HG03457 (cell line): ENCODE measurements at regions not wholly inside any gene's neighbourhood (a gene's known extent, or its start where the extent isn't known, plus 50 kb on each side); places are given as distances from the start of the nearest gene placed in this dataset.

Source experiments
- ATAC-seq: cut with Tn5 transposase; IDR thresholded peaks from one replicate; pipeline ENCODE4 v1.9.1; 2021; ENCODE audit warnings: moderate number of reproducible peaks; ENCODE audit not compliant: unreplicated experiment

DNA sequence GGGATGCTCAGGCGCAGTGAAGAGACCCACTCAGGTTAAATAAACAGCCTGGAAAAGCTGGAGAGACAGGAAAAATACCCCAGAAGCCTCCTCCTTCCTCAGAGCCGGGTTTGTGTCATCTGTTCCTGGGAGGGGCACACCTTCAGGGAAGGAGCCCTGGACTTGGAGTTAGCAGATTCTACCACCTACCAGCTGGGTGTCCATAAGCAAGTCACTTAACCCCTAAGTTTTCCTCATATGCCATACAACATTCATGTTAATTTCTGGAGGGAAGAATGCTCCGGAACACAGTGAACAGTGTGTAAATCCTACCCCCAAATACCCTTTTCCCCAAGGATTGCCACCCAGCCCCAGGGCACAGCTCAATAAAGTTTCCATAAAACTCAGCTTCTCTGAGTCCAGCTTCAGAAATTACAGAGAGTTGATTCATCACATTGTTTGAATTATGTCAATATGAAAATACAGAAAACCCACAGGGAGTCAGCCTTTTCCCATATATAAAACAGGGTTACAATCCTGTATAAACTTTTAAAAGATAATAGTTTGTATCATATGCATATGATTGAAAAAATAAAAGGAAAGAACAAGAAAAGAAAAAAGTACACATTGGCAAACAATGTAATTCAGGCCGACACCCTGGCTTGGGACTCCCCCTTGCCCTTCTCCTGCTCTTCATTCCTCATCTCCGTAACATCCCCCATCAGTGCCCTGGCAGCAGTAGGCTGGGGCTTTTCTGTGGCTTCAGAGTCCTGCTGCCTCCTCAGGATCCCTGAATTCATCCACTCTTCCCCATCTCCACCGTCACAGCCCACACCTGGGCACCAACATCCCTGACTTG is 291.8 kb upstream of the USP24 start:
- ATAC-seq = no peak

DNA sequence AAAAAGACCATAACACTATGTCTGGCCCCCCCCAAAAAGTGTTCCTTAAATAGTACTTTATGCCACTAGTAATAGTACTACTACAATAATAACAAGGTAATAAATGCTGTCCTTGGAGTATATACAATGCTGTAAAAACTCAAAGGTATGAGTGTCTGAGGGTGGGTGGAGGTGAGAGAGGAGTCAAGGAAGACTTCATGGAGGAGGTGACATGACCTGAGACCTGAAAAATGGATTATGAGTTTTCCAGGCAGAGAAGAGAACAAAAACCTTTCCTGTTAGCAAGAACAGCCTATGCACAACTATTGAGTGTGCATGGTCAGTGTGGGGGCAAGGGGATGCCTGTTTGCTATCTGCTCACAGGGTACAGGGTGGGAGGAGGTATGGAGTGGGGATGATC is 290.2 kb upstream of the USP24 start:
- ATAC-seq = no peak

DNA sequence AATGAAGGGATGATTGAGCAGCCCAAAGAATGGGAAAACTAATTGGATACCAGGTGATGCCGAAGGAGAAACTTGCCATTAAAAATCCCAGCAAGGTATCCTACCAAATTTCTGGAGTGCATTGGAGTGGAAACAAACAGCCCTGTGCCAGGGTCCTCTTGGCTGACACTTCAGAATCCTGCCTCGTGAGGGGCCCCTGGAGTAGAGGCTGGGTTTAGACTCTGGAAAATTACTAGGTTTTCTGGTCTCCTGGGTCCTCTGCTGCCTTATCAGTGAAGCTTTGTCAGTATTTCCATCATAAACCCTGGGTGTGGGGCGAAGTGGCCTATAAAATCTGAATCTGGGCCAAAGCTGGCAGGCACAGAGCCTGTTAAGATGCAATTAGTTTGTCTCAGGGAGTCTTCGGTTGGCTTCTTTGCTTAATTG is 289.2 kb upstream of the USP24 start:
- no peak for ATAC-seq

DNA sequence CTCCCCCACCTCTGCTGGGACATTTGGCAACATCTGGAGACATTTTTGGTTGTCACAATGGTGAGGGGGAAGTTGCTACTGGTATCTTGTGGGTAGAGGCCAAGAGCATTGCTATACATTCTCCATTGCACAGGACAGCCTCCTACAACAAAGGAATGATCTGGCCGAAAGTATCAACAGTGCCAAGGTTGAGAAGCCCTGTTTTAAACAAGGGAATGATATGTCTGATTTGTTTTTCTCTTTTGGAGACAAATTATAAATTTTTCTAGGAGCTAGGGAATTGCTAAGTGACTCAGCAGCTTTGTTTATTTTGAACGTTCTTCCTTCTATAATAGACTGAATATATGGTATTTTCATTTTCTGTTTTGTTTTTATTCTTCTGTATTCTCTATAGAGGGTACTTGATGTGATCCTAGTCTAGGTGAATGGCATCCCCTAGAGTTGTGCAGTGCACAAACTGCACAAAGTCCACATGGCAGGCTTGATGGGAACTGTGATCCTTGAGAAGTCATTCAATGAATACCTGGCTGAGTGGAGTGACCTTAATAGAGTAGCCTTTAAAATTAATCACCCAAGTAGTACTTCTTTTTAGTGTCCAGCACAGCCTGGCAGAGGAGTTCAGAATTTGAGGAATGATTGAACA is 288.6 kb upstream of the USP24 start:
- ATAC-seq = no peak

DNA sequence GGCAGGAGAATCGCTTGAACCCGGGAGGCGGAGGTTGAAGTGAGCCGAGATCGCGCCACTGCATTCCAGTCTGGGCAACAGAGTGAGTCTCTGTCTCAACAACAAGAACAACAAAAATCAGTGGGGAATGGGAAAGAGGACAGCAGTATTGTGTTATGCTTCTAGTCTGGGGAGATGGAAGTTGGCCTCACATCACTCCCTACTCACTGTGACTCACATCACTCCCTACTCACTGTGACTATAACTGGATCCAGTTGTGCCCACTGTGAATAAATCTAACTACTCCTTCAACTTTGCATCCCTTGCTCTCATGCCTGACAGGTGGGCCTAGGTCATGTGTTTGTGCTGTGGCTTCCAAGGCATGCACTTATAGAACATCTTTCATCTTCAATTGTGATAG is 285.4 kb upstream of the USP24 start:
- ATAC-seq = no peak

DNA sequence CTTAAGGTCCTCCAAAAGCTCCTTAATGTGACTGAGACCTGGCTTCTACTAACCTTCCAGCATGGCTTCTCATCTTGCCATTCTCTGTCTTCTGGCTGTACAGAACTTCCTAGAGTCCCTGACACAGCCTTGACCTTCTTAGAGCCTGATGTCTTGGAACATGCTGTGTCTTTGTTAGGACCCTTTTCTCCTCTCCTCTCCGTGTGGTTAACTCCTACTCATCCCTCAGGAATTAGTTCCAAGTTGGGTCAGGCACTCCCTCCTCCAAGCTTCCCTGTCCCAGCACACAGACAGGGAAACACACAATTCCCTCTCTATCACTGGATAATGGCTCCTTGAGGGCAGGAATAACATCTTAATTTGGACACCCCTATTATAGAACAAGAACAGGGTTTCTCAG is 275.4 kb upstream of the USP24 start:
- ATAC-seq = no peak

DNA sequence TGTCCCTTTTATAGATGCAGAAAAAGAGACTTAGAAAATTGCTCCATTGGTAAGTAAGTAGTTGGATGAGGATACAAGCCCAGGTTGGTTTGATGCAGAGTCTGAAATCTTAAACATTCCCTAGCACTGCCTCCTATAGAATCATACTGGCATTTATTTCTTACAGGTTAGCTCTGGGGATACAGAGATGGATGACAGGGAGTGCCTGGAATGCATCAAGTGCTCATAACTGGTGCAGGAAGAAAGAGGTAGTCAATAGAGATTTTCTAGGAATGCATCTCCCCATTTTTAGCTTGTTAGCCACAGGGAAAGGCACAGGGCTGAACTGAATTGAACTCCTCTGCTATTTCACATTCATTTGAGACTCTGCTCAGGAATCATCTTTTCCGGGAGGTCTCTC is 269.0 kb upstream of the USP24 start:
- no peak for ATAC-seq

DNA sequence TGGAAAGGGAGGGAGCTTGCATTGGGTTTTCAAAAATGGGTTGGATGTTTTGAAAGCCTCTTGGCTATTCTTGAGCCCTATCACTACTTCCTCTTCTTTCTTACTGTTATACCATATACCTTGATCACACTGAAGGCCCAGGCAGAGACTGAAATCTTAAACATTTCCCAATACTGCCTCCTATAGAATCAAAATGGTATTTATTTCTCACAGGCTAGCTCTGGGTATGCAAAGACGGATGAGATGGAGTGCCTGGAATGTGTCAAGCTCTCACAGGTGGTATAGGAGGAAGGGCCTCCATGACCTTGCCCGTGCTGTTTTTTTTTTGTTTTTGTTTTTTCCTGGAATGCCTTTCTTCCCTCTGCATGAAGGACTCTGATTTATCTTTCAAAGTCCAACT is 268.4 kb upstream of the USP24 start:
- no peak for ATAC-seq

DNA sequence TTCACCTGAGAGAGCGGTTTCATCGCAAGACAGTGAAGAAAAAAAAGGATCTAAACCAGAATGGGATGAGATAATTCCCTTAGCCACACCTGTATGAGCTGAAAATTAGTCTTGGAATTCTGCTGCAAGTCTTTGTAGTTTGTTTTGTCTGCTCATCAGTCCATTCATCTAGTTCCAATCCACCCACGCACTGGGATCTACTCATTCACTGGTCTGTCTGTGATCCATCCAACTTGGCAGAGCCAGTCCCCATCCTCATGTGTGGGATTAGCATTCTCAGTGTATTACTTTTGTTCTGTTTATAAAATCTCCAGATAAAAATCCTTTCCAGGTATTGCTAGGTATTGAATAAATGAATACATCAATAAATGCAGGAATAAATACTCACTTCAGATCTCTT is 266.5 kb upstream of the USP24 start:
- ATAC-seq = no peak

DNA sequence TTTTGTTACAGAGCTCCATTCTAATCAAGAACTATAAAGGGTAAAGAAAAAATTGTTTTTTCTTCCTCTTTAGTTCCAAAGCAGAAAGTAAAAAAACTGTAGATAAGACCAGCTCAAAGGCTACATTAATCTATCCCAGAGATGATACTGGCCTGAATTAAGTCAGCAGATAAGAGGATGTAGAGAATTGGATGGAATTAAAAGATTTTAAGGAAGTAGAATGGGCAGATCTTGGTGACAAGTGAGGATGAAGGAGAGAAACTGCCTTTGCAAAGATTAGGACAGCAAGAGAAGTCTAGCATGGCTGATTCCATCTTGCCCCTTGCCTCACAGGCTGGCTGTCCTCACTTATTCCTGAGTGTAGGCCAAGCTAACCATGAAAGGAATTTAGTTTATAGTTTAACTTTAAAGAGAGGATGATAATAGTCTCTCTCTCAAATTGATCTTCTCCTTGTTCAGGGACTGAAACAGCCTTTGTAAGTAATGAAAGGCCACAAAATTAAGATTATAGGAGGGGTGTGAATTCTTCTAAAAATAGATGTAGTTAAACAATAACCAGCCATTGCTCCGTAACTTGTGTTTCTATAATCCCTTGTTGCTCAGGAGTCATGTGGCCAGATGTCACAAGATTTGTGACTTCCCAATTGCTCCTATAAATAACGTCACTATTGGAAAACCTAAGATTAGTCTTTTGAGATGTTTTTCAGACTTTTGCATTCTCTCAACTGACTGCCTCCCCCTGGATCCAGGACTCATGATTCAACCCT is 265.0 kb upstream of the USP24 start:
- ATAC-seq = no peak

DNA sequence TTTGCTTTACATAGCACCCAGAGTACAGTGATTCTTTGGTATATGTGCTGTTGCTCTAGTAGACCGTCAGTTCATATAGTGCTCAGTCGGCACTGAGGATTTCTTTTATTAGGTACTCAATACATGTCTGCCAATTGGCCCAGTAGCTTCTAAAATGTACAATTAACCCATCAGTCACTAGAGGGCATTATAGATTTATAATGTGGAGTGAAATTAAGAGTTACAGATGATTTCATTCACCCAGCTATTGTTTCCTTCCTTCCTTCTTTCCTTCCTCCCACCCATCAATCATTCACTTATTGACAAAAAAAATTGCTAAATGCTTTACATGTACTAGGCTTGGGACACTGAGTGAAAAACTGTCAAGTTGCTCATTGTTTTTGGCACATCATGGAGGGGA is 263.6 kb upstream of the USP24 start:
- no peak for ATAC-seq

DNA sequence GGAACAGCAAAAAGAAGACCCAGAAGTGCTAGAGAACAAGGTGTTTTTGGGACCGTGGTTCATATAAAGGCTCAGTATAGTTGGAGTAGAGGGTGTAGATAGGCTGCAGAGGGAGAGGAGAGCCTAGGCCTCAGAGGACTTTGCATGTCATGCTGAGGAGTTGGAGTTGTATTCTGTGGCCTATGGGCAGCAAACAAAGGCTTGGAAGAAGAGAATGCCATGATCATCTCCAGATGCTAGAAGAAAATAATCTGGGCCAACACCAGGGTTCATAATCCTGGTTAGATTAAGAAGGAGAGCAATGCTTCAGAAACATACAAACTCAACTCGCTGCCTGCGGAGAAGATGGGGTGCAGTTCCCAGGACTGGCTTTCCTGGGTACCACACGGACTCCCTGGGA is 262.8 kb upstream of the USP24 start:
- ATAC-seq = no peak

DNA sequence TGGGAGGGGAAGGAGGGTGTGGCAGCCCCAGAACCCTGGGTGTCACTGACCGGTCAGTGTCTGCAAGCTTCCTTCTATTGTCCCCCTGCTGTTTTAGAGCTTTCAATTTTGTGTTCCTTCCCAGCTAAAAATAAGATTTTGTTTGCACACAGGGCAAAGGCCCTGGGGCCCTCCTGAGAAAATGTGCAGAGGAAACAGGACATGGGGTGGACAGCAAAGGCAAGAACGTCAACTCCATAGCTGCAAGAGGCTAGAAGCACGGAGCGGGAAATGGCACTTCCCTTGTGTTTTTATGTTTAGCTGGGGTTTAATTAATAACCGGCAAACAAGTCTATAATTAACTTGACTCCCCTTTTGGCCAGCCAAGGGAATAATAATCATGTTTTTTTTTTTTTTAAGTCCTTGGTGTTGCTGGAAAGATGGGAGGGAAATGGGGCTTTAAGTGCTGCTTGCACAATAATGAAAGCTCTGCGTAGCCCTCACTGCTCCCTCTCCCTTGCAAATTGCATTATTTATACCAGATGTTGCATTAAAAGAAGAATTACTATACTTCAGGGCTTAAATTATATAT is 261.4 kb upstream of the USP24 start:
- ATAC-seq = no peak

DNA sequence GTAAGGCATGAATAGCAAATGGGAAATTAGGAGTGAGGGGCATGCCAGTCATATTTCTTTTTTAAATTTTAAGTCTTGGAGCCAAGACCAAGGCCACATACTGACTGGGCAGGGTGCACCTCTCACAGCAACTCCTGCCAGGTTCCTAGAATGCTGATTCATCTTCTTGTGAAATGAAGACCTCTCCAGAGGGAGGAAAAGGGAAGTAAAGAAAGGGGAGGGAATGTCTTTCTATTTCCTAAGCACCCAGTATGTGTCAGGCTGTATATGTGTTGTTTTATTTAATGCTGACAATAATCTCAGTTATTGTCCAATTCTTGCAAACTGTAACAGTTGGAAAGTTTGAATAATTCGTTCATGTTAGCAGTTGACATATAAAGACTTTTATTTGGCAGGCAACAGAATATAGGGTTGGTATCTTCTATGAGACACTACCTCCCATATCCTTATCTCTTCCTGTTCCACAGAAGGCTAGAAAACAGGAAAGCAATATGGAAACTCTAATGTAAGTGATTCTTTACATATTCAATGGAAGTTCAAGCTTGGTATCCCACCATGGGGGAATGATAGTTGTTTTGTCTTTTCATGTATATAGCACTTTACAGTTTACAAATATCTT is 259.1 kb upstream of the USP24 start:
- no peak for ATAC-seq

DNA sequence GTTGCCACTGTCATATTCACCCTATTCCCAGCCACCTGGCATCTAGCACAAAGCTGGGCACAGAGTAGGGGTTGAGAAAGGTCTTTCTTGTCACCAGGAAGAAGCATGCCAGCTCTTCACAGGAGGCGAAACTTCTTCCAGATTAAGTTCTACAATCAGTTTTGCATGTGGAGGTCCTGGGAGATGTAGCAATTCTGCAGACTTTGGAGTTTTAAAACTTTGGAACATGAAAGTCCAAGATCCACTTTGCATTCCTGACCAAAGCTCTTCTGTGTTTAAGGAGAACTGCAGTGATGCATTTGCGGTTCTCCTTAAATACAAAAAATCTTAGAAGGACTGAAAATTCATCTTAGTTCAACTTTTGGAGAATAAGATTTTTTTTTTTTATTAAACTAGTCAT is 258.5 kb upstream of the USP24 start:
- no peak for ATAC-seq

DNA sequence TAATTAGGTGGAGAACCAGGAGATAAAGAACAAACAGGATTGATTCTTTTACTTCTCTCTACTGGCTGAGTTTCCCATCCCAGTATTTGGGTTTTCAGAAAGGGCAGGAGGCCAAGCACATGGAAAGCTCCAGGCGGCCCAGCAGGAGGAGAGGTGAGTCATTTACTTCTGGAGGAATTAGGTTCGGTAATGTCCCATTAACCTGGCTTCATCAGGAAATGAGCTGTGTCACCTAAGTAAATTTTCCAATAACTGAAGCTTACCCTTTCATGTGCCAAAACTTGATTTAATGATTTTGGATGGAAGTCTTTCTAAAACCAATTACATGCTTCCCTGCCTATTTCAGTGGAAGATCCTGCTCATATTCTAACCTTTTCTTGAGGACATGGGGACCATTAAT is 257.6 kb upstream of the USP24 start:
- ATAC-seq = no peak

DNA sequence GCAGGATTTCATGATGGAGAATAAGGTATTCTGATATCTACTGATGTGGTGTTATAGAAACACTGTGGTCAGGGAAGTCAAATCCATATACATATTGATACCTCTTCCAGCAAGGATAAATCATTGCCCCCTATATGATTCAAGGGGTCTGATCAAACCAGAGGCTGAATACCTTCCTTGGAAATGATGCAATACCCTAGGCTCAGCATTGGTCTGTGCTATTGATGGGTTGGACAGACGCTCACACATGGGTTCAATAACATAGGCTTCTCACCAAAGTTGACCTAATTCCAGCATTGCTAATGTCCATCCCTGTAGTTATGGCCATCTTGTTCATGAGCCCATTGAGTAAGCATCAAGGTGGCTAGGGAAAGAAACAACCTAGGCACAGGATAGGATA is 257.0 kb upstream of the USP24 start:
- no peak for ATAC-seq

DNA sequence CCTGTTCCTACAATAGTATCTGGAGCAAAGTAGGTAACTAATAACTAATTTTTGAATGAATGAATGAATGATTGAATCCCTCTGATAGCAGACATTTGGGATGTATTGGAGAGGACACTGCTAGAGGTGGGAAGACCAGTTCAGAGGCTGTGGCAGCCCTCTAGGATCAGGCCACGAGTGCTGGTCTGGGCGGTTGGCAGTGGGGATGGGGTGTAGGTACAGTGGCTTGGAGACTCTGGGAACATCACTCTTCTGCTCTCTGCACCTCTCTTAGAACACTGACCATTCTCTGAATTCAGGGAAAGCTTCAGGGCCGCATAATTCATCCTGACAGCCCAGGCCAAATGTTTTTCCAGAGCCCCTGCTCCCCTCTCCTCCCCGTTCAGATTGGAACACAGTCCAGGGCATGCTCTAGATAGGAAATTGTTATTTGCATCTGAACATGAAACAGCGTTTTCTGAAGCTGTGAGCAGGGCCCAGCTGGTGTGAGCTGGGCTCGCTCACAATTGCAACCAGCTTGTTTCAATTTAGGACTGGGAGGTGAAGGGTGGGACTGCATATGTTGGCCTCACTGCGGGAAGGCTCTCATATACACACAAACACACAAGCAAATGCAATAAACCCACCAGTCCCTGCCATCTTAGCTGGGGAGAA is 253.1 kb upstream of the USP24 start:
- no peak for ATAC-seq

DNA sequence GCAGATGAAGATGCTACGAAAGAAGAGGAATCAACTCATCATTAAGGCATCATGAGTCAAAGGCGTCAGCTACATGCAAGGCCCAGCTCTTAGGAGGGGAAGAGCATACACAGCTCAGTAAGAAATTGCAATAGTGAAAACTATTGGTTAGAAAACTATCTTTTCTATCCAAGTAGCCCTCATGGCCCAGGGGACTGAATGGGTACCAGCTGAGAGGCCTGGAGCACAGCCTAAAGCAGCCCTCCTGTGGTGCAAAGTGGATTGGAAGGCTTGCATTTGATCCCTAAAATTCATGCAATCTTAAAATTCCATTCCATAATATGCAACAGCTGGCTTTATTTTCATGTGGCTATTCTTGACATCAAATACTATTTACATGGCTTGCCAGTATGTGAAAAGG is 251.8 kb upstream of the USP24 start:
- no peak for ATAC-seq

DNA sequence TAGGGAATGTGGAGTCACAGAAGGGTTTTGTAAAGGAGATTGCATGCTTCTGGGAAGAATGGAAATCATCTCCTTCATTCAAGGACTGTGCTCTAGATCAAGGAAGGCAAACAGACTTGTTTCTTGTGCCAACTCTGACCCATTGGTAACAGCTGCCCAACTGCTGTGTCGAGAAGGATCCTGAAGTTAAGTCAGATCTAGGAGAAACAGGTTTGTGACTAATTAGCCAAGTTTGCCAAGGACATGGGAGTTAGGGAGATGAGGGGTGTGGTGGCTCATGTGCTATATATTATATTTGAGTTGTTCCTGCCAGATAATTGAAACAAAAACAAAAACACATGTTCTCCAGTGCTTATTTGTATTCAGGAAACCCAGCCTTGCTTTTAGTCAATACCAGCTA is 251.2 kb upstream of the USP24 start:
- no peak for ATAC-seq

DNA sequence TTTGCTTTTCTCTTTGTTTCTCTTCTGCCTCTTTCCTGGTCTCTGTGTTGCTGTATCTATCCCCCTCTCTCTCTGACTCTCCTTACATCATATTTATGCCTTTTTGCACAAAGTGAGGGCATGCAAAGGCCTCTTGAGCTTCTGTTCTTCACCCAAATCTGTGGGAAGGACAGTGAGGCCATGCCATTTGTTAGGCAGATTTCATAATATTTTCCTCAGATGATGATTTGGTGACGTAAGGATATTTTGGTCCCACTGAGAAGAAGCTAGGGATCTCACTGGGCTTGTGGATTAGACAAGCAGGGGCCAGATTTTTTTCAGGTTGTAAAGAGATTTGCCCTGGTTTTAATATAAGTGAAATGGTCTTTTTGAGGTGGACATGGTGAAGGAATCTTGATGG is 249.4 kb upstream of the USP24 start:
- ATAC-seq = no peak
